Smooth muscle cell (in vitro differentiated cells): ENCODE measurements at regions not wholly inside any gene's neighbourhood (a gene's known extent, or its start where the extent isn't known, plus 50 kb on each side); places are given as distances from the start of the nearest gene placed in this dataset.

Experiments
- DNase-seq: peaks from one replicate; lab custom pipeline; 2025; ENCODE audit not compliant: unreplicated experiment; lab: John Stamatoyannopoulos, UW
- H2AFZ ChIP-seq: fragments of 200-600 bp; sonication (generic); 2 replicates; pipeline ENCODE4 v1.6.0; 2016; ENCODE audit warnings: antibody characterized with exemption, low read depth, mild to moderate bottlenecking
- H3F3A ChIP-seq: fragments of 200-600 bp; sonication (generic); 2 replicates; pipeline ENCODE4 v1.6.0; 2017; ENCODE audit warnings: antibody characterized with exemption, low read depth
- H3K27ac ChIP-seq: fragments of 200-600 bp; sonication (generic); 2 replicates; pipeline ENCODE4 v1.5.1; 2016; ENCODE audit warnings: low read depth, mild to moderate bottlenecking
- H3K27me3 ChIP-seq: fragments of 200-600 bp; sonication (generic); 2 replicates; pipeline ENCODE4 v1.6.1; 2016; ENCODE audit warnings: low read depth, mild to moderate bottlenecking
- H3K36me3 ChIP-seq: fragments of 200-600 bp; sonication (generic); 2 replicates; pipeline ENCODE4 v1.5.1; 2016; ENCODE audit warnings: low read depth
- H3K4me1 ChIP-seq: fragments of 200-600 bp; sonication (generic); 2 replicates; pipeline ENCODE4 v1.5.1; 2016; ENCODE audit warnings: low read depth
- H3K4me2 ChIP-seq: fragments of 200-600 bp; sonication (generic); 2 replicates; pipeline ENCODE4 v1.6.0; 2016; ENCODE audit warnings: mild to moderate bottlenecking
- H3K4me3 ChIP-seq: fragments of 200-600 bp; sonication (generic); 2 replicates; pipeline ENCODE4 v1.5.1; 2016; ENCODE audit warnings: mild to moderate bottlenecking
- H3K79me2 ChIP-seq: fragments of 200-600 bp; sonication (generic); 2 replicates; pipeline ENCODE4 v1.6.0; 2016; ENCODE audit warnings: low read depth, mild to moderate bottlenecking
- H3K9ac ChIP-seq: fragments of 200-600 bp; sonication (generic); 2 replicates; pipeline ENCODE4 v1.6.0; 2016; ENCODE audit warnings: low read depth
- H3K9me3 ChIP-seq: fragments of 200-600 bp; sonication (generic); replicated peaks from 2 replicates; pipeline ENCODE4 v1.5.1; 2016; ENCODE audit warnings: low read depth
- H4K20me1 ChIP-seq: fragments of 200-600 bp; sonication (generic); 2 replicates; pipeline ENCODE4 v1.6.0; 2016; ENCODE audit warnings: low read depth
- CTCF ChIP-seq: fragments of 200-600 bp; sonication (generic); IDR thresholded peaks from 2 replicates; pipeline ENCODE4 v1.5.1; 2017; ENCODE audit warnings: borderline replicate concordance, mild to moderate bottlenecking, antibody characterized with exemption; ENCODE audit not compliant: insufficient read depth, poor library complexity, severe bottlenecking
- WGBS: methylation state at CpG from one replicate; pipeline ENCODE4 v1.1.7; 2016; ENCODE audit warnings: low lambda C conversion rate; 5-methylcytosine and 5-hydroxymethylcytosine counted together

DNA sequence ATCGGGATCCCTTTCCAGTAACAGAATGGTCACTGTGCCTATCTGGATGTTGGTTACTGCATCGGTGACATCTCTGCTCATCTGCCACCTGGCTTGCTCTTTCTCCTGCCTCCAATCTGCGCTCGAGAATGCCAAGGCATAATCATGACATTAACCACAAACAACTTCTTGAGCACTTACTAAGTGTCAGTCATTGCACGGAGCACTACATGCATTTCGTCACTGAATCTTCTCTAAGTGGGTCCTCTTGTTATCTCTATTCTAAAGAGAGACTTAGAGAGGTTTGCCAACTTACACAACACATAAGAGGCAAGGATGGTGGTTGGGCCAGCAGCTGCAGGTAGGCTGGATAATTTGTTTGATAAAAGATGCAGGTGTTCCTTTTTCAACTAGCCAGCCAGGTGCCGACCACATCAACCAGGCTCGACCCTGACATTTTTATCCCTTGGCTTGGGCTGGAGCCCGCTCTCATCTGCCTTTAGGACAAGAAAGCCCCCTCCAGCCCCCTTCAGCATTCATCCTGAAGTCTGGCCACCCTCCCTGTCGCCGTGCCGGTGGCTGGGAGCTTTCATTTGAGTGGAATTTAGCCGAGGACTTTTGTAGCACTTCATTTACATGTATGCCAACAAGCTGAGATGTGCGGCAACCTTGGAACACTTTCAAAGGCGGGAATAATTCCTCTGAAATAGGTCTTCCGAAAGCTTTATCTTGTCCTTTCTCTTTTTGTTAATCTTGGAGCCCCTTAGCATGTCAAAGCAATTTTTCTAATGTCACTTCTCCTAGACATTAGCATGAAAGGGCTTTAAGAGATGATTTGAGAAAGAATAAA, 89.3 kb upstream of the NKD1 start:
- Histone ChIP-seq H3K4me2 (no peak overlapping the region), H3K9ac (no peak overlapping the region), H3F3A (no peaks in the 10 kb centered on the region), H3K27me3 (peaks cover 10% of the 10 kb centered on the region), H2AFZ (no peak overlapping the region), H3K27ac (no peak overlapping the region), H3K79me2 (no peaks in the 10 kb centered on the region), H3K9me3 (no peaks in the 10 kb centered on the region), H3K4me1 (peaks cover 12% of the 10 kb centered on the region), H4K20me1 (no peaks in the 10 kb centered on the region), H3K36me3 (no peaks in the 10 kb centered on the region), H3K4me3 (no peak overlapping the region)
- DNase-seq = no peak
- WGBS = 47% methylated on average over 16 of the region's 16 CpGs
- no peak for TF ChIP-seq CTCF

DNA sequence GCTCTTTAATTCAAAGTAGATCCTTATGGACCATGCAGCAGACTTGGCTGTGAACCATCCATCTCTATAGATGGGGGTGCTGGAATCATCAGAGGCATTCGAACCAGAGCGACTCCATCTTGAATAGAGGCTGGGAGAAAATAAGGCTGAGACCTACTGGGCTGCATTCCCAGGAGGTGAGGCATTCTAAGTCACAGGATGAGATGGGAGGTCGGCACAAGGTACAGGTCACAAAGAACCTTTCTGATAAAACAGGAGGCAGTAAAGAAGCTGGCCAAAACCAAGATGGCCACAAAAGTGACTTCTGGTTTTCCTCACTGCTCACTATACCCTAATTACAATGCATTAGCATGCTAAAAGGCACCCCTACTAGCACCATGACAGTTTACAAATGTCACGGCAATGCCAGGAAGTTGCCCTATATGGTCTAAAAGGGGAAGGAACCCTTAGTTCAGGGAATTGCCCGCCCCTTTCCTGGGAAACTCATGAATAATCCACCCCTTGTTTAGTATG, 89.2 kb upstream of the BRD7 start:
- no peak overlapping the region for H2AFZ ChIP-seq
- TF ChIP-seq CTCF = no peak
- no peak for DNase-seq
- H3K36me3 ChIP-seq = no peaks in the 10 kb centered on the region
- H3K79me2 ChIP-seq = no peaks in the 10 kb centered on the region
- 81% methylated on average over 5 of the region's 5 CpGs for WGBS
- H3K27ac ChIP-seq = no peak overlapping the region
- no peak overlapping the region for H3K4me2 ChIP-seq
- peaks cover 6% of the 10 kb centered on the region for H3K4me1 ChIP-seq
- no peaks in the 10 kb centered on the region for H4K20me1 ChIP-seq
- no peaks in the 10 kb centered on the region for H3K9me3 ChIP-seq
- H3K27me3 ChIP-seq = peaks cover 10% of the 10 kb centered on the region
- H3K4me3 ChIP-seq = no peak overlapping the region
- H3F3A ChIP-seq = no peaks in the 10 kb centered on the region
- no peak overlapping the region for H3K9ac ChIP-seq

DNA sequence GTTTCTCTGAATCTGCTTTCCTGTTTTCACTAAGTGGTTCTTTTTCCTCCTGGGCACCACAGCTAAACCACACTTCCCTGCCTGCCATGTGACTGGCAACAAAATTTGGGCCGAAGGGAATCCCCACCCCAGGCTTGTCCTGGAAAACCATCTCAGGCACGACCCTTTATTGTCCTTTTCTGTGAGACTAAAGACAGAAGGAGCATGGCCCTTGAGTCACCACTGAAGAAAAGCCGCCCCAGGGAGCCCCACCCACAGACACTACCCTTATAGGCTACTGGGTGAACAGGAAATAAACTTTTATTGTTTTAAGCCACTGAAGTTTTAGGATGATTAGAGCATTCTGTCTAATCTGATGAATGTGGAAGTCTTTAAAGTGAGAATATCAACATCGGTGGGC, 88.6 kb upstream of the BRD7 start:
- H3K4me1 ChIP-seq = peaks cover under 1% of the 10 kb centered on the region
- H3K9ac ChIP-seq = no peak overlapping the region
- H3K36me3 ChIP-seq = no peaks in the 10 kb centered on the region
- no peak overlapping the region for H2AFZ ChIP-seq
- H3K79me2 ChIP-seq = no peaks in the 10 kb centered on the region
- 39% methylated on average over 4 of the region's 4 CpGs for WGBS
- no peaks in the 10 kb centered on the region for H4K20me1 ChIP-seq
- H3K27me3 ChIP-seq = peaks cover 10% of the 10 kb centered on the region
- no peaks in the 10 kb centered on the region for H3K9me3 ChIP-seq
- TF ChIP-seq CTCF = no peak
- no peak overlapping the region for H3K4me2 ChIP-seq
- H3K4me3 ChIP-seq = no peak overlapping the region
- H3K27ac ChIP-seq = no peak overlapping the region
- H3F3A ChIP-seq = no peaks in the 10 kb centered on the region
- no peak for DNase-seq
